Renal pelvis (tissue), 1 donor: ENCODE measurements at regions not wholly inside any gene's neighbourhood (a gene's known extent, or its start where the extent isn't known, plus 50 kb on each side); places are given as distances from the start of the nearest gene placed in this dataset.

Source experiments
- DNase-seq: peaks from one replicate; pipeline ENCODE4 v3.0.0-alpha.2; 2013

DNA sequence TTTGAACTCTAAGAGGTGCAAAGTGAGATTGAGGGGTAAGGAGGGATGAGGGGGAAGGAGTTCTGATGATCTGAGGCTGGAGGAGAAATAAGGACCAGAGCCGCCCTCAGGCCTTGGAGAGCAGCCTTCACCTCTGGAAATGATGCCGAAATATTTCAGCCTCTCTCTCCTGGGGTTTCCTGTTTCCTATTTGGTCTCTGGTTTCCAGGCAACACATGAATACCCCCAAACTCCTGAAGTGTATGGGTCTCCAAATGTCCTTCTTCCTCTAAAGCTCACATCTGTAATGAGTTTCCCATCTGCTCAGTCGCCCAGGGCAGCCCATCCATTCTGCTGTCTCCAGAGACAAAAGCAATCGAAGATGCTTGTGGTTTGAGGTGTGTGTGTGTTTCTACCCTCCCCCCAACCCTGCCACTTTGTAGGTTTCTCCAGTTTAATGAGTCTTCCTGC lies 52.0 kb upstream of the FAM20B start:
- DNase-seq, result peak; percentile 16
